NCI-H1417 treated with DMSO at 0.1 percent for 48 hours (cell line): ENCODE measurements at regions not wholly inside any gene's neighbourhood (a gene's known extent, or its start where the extent isn't known, plus 50 kb on each side); places are given as distances from the start of the nearest gene placed in this dataset.

Experiments
- DNase-seq: peaks from one replicate; lab custom pipeline; 2025; lab: John Stamatoyannopoulos, UW

DNA sequence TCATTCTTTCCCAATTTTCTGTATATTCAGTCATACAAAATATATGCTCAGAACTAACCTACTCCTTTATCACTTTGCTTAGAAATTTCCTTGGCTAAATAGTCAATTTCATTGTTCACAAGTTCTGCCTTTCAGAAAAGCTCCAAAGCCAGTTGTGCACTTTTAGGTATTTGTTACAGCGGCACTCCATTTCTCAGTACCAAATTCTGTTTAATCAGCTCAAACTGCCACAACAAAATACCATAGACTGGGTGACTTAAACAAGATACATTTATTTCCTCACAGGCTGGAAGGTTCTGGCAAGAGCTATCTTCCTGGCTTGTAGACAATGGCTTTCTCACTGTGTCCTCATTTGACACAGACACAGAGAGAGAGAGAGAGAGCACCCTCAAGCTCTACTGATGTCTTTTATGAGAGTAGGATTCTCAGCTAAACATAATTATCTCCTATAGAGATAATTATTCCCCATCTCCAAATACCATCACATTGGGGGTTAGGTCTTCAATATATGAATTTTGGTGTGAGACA lies 188.8 kb upstream of the FSTL5 start:
- no peak for DNase-seq

DNA sequence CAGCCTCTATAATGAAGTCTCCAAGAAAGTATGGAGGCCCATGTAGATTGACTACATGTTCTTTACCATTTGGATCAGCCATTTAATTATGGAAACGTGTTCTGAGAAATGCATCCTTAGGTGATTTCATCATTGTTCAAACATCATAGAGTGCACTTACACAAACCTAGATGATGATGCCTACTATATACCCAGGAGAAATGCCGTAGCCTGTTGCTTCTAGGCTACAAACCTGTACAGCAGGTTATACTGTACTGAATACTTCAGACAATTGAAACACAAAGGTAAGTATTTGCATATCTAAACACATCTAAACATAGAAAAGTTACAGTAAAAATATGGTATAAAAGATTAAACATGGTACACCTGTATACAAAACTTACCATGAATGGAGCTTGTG lies 186.5 kb upstream of the FSTL5 start:
- DNase-seq: no peak

DNA sequence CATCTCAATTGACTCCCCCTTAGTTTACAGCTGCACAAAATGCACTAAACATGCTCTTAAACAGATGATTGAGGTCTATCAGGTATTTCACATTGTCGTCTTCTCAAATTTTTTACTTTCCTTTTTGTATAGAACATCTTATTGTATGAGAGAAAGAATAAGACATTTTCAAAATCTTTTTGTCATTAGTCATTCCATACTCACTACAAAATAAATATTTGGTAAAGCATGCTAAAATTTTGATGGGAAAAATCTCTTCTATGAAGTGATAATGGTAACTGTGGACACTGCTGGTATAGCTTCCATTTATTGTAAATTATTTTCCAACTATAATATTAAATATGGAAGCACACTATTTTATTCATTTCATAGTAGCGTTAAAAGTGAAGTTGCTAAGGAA lies 185.6 kb upstream of the FSTL5 start:
- no peak for DNase-seq

DNA sequence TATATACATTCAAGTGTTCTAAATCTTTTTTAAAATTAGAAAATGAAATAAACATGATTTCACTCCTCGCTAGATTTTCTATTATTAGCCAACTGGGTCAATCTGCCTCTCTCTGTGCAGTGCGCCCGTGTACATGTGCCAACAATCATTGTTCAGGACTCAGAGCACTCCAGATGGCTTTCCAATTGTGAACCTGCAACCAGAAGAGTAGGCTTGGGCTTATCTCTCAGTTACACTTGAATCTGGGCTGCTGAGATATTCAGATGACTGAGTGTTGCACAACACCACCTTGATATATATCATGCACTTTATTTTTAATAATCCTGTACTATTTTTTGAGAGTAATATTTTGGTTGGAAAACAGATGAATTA lies 184.0 kb upstream of the FSTL5 start:
- no peak for DNase-seq

DNA sequence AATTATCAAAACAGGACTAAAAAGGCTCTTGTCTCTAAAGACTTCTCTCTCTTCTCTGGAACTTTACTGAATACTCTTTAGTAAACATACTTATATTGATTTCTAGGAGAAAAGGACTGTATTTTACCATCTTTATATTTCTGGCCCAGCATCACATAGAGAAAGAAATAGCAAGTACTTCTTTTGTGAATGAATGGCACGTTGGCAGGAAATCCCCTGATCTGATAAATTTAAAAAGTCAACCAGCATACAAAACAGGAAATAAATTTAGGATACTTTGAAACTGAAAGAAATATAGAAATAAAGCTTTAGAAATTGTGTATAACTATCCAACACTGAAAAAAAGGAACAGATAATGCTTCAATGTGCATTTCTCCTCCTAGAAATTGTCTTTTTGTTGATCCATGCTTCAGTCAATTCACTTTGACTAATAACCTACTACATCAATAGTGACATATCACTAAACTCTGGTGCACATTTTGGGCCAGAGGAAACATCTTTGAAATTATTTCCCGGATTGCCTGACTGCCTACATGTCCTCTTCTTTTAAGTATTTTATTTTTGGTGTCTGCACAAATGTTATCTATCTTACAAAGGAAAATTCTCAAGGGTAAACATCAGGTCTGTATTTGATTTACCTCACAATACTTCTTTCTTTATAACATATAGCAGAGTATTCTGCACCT lies 183.5 kb upstream of the FSTL5 start:
- DNase-seq: no peak

DNA sequence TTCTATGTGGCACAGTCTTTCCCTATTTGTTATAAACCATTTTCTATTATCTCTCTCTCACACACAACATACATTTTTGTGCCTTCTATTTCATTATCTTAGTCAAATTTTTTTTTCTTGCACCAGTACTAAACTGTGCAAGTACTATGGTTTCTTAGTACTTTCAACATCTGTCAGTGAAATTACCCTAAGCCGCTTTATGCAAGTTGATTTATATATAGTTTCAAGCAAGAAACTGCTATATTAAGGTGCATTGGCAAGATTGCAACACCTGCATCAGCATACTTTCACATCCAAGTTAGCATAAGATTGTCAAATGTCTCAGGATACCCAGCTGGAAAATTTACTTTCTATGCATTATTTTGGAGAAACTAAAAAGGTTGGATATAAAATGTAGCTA lies 180.2 kb upstream of the FSTL5 start:
- no peak for DNase-seq

DNA sequence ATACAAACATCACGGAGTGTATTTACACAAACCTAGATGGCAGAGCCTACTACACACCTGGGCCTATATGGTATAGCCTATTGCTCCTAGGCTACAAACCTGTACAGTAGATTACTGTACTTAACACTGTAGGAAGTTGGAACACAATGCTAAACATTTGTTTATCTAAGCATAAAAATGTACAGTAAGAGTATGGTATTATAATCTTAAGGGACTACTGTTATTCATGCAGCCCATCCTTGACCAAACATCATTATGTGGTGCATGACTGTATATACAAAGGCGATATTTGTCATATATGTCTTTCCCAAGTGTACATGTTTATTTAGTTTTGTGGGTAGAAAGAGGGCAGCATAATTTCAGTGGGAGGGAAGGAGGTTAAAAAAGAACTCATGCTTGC lies 177.7 kb upstream of the FSTL5 start:
- no peak for DNase-seq

DNA sequence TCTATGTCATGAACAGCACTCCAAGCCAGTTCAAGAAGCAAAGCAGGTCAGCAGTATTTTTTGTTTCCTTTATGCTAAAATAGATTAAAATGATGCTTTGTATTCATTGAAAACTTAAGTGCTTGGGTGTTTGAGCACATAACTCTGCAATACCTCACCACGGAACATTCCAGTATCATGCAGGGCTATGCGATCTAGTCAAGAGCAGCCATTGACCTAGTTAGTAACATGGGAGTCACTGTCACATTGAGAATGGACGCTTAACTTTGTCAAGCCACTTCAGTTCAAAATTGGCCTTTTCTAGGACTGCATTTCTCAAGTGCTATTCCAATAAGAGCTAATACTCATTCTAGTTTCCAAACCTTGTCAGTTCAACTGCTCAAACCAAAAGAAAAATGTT lies 160.1 kb upstream of the FSTL5 start:
- DNase-seq: no peak

DNA sequence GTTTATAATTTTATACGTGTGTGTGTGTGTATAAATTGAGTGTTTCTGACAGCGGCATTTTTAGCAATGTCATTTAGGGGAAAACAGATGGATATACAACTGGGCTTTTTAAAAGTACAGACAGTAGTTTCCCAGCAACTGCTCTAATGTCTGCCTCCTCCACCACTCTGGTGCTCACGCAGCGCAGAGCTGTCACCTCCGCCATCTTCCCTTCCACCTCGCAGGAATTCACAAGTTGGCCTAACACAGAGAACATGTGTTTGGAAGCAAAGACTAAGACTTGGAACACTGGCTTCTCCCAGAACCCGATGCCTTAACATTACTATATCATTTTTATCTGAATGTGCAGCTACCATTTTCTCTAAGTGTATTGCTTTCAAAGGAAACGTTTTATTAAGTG lies 158.3 kb upstream of the FSTL5 start:
- DNase-seq: no peak

DNA sequence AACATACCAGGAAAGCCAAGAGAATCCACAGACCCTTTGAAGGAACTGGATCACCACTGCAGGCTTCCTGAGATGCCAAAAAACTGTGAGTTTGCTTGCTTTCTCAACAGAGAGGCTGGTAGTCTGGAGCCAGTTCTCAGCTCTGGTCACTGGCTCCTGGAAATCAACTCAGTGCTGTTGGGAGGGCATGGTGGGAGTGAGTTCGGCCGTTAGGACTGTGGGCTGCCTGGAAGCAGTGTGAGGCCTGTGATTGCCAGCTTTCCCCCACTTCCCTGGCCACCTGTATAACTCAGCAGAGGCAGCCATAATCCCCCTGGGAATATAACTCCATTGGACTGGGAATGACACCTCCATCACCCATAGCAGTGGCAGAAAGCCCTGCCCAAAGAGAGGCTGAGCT lies 122.0 kb upstream of the FSTL5 start:
- DNase-seq: no peak

DNA sequence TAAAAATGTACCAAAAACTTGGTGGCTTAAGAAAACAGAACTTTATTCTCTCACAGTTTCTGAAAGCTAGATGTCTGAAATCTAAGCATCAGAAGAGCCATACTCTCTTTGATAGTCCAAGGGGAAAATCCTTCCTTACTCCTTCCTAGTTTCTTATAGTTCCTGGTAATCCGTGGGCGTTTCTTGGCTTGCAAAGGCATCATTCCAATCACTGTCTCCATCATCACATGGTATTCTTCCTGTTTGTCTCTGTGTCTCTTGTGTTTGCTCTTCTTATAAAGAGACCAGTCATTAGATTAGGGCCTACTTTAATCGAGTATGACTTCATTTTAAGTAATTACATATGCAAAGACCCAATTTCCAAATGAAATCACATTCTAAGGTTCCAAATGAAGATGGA lies 118.9 kb upstream of the FSTL5 start:
- DNase-seq: no peak

DNA sequence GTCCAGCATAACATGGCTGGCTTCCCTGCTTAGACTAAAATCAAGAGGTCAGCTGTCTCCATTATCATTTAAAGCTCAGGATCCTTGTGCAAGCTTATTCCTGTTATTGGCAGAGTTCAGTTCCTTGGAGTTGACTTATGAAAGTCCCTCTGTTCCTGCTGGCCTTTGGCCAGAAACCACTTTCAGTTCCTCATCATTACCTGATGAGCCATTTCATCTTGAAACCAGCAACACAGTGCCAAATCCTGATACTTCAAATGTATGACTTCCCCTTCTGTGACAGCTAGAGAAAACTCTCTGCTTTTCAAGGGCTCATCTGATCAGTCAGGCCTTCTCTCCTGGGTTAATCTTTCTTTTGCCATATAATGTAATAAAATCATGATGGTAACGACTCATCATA lies 110.6 kb upstream of the FSTL5 start:
- DNase-seq: no peak

DNA sequence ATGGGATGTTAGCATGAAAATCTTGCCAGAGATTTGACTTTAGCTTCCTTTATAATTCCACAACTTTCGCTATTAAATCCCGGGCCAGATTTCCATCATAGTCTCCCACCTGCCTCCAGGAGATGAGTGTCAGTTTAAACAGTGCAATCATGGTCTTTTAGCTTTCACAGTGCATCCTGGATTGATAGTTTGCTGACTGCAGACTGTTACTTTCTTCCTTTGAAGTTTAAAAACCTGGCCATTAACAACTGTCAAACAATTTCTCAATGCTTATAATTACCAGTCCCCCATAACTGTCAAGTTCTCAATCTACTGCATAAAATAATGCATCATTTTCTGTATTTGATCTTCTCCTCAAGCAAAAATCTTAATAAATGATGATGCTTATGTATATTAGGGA lies 108.4 kb upstream of the FSTL5 start:
- no peak for DNase-seq

DNA sequence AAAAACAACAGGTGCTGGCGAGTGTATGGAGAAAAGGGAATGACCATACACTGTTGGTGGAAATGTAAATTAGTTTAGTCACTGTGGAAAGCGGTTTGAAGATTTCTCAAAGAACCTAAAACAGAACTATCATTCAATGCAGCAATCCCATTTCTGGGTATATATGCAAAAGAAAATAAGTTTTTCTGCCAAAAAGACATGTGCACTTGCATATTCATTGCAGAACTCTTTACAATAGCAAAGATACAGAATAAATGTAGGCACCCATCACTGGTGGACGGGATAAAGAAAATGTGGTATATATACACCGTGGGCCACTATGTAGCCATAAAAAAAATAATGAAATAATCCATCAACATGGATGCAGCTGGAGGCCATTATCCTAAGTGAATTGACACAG lies 105.1 kb upstream of the FSTL5 start:
- no peak for DNase-seq

DNA sequence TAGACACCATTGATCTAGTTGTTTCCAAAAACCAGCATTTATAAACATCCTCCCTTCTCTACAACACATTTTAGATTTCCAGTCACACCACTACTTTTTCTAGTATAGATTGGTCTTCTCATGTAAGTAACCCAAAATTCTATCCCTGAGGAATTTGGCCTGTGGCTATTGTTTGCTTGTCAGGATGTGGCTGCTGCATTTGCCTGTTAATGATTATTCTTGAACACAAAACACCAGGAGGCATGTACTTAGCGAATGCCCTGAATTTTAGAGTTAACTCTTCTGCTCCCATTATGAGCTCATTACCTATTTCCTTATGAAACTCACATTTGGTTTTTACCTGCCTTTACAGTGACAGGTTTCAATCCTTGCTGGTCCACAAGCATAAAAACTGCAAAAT lies 102.0 kb upstream of the FSTL5 start:
- DNase-seq: no peak

DNA sequence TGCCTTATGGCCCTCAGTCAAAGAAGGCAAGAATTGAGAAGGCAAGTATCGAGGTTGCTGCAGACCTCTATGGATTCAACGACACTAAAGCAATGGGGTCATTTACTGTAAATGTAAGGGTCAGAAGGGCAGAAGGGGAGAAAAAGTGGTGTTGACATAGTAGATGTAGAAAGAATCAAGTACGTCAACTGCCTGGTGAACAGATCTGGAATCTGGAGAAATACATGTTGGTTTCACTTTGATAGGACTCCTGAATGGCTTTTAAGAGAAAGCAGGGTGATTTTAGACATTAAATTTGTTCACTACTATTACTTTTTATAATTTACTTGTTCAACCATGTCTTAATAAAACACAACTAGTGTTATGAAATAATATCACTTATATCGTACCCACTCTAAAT lies 81.3 kb upstream of the FSTL5 start:
- no peak for DNase-seq

DNA sequence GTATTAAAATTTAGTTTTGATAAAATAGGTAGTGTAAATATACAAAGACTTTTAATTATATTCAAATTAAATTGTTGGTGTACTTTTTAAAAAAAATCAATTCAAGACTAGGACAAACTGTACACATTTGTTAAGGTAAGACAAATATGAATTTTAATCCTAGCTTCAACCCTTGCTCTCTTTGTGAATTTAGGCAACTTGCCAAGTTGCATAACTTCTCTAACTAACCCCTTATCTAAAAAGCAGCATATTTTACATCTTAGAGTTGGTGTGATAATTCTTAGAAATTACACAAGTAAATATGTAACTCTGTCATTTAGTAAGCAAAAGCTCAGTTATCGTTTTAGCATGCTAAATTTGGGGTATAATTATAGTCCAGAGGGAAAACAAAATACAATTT lies 78.1 kb upstream of the FSTL5 start:
- DNase-seq: no peak

DNA sequence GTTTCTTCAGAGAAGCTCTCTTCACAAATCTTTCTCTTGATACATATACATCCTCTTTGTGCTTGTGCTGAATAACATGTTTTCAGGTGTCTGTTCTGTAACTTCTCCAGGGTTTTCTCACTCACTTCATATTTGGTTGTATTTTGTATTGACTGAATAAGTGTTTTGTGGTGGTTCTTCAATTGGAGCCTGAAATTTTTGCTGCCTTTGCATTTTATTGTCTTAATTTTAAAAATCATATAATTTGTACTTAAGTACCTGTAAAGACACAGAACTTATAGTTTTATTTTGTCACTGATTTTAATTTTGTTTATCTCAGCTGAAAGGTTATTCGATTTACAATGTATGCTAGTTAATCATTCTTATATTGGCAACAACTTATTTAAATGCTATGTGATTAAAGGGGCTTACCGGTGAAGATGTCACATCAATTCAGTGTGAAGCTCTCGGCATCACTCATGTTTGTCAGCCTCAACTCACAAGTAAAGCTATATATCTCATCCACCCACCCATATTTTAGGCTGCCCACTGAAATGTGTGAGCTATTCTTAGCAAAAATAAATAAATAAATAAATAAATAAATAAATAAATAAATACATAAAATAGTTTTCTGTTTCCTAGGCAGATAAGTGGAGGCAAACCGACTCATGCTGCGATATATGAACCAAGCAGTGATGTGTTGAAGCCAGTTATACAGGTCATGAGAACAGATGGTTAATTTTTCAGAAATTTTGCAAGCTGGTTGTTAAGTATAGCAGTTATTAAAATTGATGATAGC lies 76.4 kb upstream of the FSTL5 start:
- DNase-seq: no peak

DNA sequence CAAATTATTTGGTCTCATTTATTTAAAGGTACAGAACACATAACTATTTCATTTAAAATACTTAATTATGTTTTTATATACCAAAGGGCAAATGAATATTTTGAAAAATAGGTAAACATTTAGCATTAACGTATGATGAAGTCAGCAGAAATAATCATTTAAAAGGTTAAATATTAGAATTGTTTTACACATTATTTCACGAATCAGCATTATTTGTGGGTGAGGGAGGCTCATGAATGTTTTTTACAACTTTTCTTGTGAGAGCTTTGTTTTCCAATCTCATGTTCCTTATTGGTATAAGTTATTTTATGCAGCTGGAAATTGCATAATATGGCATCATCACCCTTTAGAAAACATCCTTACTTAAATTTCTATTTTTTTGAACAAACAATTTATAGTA lies 73.9 kb upstream of the FSTL5 start:
- no peak for DNase-seq

DNA sequence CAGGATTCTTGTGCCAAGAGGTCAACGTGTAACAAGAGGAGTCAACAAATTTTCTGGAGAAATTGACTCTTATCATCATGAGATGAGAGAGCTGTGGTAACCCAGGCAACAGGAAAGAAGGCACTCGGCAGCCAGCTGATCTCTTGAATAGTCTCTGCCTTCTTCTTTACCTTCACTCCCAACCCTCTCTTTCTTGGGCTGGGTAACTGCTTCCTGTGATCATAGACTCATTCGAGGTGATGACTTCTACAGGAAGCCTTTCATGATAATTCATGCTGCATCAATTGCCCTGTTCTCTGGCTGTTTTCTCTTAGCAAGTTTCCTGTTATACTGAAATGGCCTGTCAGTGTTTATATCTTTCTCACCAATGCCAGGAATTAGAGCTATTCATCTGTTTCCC lies 70.8 kb upstream of the FSTL5 start:
- no peak for DNase-seq

DNA sequence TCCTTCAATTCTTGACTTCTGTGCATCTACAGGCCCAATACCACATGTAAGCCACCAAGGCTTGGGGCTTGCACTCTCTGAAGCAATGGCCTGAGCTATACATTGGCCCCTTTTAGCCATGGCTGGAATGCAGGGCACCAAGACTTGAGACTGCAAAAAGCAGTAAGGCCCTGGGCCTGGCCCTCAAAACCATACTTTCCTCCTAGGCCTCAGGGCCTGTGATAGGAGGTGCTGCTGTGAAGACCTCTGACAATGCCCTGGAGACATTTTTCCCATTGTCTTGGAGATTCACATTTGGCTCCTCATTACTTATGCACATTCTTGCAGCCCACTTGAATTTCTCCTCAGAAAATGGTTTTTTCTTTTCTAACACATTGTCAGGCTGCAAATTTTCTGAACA lies 68.5 kb upstream of the FSTL5 start:
- no peak for DNase-seq

DNA sequence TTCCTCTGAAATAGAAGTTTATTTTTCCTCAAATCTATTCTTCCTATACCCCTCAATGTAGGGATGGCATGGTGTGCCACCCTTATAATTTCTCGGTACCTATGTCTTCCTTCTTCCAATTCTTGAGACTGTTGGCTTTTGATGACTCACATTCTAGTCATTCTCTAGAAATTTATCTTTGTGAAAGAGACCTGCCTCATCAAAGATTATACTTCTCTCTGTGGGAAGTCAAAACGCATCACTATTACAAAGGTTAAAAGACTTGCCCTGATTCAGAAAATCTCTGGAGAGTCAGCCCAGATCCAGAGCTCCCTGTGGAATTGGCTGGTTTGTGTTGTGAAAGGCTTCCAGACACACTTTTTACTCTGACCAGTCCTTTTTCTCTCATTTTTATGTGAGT lies 65.9 kb upstream of the FSTL5 start:
- DNase-seq: no peak

DNA sequence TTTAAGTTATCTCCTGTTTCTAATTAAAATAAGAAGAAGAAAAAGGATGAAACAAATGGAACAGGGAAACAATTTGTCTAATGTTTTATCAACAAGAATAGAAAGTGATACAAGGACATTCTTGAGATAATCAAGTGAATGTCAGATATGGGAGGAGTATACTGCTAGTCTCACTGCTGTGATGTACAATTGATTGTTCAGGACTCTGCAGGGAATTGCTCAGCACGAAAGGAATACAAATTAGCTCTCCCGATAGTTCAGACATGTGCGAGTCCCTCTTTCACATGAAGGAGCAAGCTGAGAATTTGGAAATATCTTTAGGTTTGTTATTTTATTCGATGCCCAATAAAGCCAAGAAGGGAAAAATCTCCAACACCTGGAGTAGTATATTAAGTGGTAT lies 57.3 kb upstream of the FSTL5 start:
- no peak for DNase-seq
